T-helper 1 cell (primary cell): ENCODE measurements at regions not wholly inside any gene's neighbourhood (a gene's known extent, or its start where the extent isn't known, plus 50 kb on each side); places are given as distances from the start of the nearest gene placed in this dataset.

ENCODE experiments used
- DNase-seq, 5 donors: peaks; one replicate each; pipeline ENCODE4 v3.0.0-alpha.2; 2012 to 2020

DNA sequence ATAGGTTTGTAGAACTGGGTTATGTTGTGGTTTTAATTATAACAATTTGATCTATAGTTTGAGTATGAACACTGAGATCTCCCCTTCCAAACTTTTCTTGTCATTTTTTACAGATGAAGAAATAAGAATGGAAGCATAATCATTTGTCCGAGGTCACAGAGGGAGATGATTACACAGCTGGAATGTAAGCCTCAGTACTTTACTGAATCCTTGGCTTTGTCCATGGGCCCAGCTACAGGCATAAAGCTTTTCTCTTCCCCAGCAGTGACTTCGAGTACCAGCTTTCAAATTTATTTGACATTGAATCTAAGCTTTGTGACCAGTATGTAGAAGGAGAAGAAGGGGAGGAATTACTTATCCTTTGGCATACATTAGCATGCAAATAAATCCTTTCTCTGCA, 80.9 kb upstream of the DCBLD2 start:
- no peak for DNase-seq

GRCh38 chr3:98980915-98981596, 79.6 kb upstream of the DCBLD2 start:
- peak in 1 of 5 donors; percentile 7 for DNase-seq

GRCh38 chr3:98979296-98979695, 77.8 kb upstream of the DCBLD2 start:
- no peak for DNase-seq

- DNase-seq: no peak
Observed at GRCh38 chr3:98978068-98978811, 76.7 kb upstream of the DCBLD2 start.

DNA sequence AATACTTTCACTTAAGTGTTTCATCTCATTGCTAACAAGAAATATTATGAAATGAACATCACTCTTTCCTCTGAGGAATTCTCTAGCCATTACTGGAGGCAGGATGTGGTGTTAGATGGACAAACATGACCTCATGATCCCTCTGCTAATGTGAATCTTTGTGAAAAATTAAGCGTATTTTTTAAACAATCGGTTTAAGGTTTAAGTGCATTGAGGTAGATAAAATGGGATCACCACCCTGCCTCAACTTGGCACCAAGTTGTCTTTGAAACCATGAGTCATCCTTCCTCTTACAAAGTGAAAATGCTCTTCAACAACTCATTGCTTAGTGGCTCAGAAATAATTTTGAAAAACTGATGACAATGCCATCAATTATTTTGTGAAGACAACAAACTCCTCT, 76.0 kb upstream of the DCBLD2 start:
- DNase-seq: no peak

DNA sequence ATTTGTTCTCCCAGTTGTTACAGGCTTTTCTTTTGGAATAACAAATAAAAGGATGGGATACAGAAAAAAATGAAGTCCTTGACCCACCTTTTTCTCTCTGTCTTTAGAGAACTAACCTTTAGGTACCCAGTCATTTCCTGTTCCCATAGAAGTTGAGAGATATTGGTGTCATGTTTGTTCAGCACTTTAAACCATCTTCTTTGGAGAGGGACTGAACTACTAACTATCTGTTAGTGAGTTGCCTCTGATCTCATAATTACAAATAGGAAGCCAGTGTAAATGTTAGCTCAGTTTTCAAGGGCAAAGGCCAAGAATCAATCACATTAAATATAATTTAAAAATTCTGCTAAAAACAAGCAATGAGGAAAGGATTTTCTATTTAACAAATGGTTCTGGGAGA, 72.9 kb upstream of the DCBLD2 start:
- DNase-seq: no peak

GRCh38 chr3:98972720-98973119, 71.2 kb upstream of the DCBLD2 start:
- DNase-seq: no peak

- no peak for DNase-seq
Observed at GRCh38 chr3:98972155-98972554, 70.7 kb upstream of the DCBLD2 start.

- peak in 1 of 5 donors; percentile 49 for DNase-seq
Observed at GRCh38 chr3:98971169-98971681, 69.7 kb upstream of the DCBLD2 start.

- no peak for DNase-seq
Observed at GRCh38 chr3:98969295-98969694, 67.8 kb upstream of the DCBLD2 start.

- no peak for DNase-seq
Observed at GRCh38 chr3:98968824-98969223, 67.3 kb upstream of the DCBLD2 start.

DNA sequence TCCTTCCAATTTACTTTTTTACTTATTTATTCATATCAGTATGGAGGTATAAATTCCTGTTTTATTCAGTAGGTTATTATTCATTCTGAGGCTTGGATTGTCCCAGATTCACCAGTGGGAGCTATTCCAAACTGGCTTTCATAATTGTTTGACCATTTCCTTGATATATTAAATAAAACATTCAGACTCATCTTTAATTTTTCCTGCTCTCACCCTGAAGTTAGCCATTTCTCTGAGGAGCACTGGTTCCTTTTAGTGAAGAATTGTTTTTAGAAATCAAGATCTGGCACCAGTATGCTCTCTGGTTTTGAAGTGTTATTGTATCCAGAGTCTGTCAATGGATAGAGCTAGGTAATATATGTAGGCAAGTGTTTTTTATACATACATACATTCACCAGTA, 66.9 kb upstream of the DCBLD2 start:
- DNase-seq: no peak

- no peak for DNase-seq
Observed at GRCh38 chr3:98967758-98968157, 66.3 kb upstream of the DCBLD2 start.

- DNase-seq: no peak
Observed at GRCh38 chr3:98966862-98967546, 65.5 kb upstream of the DCBLD2 start.

DNA sequence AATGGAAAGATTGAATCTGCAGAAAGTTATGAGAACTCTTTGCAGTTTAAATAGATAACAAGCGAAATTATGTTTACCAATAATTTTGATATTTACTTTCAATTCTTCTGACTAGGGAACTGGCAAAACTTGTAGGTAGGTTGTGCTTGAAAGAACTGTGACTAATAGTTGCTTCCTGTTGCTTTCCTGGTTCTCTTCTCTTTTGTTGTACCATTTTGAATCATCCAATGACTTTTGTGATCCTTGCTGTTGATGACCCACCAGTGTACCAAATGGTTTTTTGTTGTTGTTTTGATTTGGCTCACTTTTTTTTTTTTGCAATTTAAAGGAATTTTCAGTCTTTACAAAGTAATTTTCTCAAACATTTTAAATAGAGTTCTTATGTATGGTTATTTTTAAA, 64.9 kb upstream of the DCBLD2 start:
- peak in 1 of 5 donors; percentile 23 for DNase-seq

- no peak for DNase-seq
Observed at GRCh38 chr3:98964784-98965183, 63.3 kb upstream of the DCBLD2 start.

- no peak for DNase-seq
Observed at GRCh38 chr3:98963546-98963945, 62.1 kb upstream of the DCBLD2 start.

DNA sequence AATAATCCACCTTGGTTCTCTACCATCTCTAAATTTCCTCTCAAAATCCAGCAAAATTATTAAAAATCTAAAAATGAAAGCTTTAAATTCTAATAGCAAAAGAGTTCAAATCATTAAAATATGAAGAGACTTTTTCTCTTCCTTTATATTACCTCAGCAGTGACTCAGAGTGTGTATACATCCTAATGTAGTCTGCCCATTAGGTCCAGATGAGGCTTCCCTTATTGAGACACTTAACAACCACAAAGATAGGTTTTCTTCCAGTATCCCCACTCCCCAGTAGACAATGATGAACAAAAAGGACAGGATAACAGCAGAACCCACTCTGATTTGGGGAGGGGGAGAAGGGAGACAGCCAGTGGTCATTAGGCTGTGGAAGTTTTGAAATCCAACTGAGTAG, 61.5 kb upstream of the DCBLD2 start:
- no peak for DNase-seq

GRCh38 chr3:98962189-98962930, 60.9 kb upstream of the DCBLD2 start:
- no peak for DNase-seq

DNA sequence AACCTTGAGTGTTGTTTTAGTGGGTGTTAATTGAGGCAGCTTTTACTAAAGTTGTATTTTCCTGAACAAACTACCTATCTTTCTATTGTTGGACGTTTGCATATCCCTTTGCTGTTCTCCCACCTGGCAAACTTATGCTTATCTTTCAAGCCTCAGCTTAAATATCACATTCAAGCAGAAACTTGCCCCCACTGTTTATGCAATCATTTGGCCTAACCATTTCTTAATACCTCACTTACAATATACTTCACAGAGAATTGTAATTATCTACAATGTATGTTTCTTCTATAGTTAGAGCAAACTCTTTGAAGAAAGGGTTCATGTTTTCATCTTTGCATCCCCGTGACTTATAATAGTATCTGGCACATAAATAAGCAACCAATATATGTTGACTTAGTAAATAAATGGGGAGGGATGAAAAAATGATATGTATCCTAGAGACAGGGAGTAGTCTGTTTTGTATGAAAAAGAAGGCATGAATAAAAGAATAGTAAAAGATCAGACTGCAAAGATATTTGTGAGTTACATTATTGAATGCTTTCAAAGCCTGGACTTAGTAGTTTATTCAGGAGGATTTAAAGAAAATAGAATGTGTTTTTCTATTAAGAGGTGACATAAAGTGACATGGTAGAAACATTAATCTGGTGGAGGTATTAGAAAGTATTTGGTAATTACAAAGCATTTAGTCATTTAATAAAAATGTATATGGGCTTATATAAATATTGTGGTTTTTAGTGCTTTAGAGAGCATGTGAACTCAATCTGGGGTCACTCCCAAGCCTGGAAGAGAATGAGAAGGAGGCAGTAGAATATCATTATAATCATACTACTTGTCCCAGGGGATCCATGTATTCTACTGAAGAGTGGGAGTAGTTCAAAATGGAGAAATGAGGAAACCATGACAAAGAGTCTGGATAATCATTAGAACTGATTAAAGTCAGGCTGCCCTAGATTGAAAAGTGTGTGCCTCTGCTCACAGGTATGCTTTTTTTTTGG, 60.0 kb upstream of the DCBLD2 start:
- DNase-seq: no peak

DNA sequence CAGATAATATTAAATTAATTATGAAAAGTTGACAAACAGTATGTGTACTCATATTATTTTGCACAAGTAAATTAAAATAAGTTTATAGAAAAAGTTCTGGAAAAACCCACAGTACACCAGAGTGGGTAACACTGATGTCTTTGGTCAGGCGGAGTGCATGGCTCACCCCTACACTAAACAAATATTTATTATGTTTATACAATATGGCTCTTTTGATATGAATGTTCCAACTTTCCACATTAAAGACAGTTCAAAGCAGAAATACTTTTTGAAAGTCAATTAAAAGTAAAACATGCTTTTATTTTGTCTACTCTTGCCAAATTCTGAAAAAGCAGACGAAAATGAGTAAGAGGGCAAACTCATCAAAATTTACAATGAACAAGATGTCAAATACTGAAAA, 56.2 kb upstream of the DCBLD2 start:
- DNase-seq: no peak

DNA sequence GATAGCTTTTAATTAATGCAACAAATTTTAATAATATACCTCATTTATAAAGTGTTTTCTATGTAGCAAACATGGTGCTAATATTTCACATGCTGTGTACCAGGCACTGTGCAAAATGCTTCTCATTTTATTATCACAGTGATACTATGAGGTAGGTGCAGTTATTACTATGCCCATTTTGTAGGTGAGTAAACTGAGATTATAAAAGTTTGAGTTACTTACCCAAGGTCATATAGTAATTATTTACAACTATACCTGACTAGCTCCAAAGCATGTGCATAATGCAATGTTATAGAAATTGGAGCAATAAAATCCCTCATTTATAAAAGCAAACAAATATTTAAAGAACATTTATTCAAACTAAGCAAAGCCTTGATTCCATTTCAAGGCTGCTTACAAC, 54.5 kb upstream of the DCBLD2 start:
- no peak for DNase-seq
